GM12872 (cell line): ENCODE measurements at regions not wholly inside any gene's neighbourhood (a gene's known extent, or its start where the extent isn't known, plus 50 kb on each side); places are given as distances from the start of the nearest gene placed in this dataset.

ENCODE experiments used
- CTCF ChIP-seq: IDR thresholded peaks from 3 replicates; pipeline ENCODE4 v1.5.1; 2011; ENCODE audit warnings: low read depth, mild to moderate bottlenecking, low read length, moderate library complexity; ENCODE audit not compliant: insufficient read depth

- no peak for TF ChIP-seq CTCF
Measured at GRCh38 chr6:165119231-165120020, 190.0 kb downstream of the C6orf118 start.

GRCh38 chr6:165118736-165119135, 190.7 kb downstream of the C6orf118 start:
- no peak for TF ChIP-seq CTCF

- TF ChIP-seq CTCF, result no peak
Measured at GRCh38 chr6:165117806-165118205, 191.6 kb downstream of the C6orf118 start.

- TF ChIP-seq CTCF, result no peak
Measured at GRCh38 chr6:165117121-165117520, 192.3 kb downstream of the C6orf118 start.

- no peak for TF ChIP-seq CTCF
Measured at GRCh38 chr6:165110860-165111259, 198.5 kb downstream of the C6orf118 start.

- no peak for TF ChIP-seq CTCF
Measured at GRCh38 chr6:165109011-165109410, 200.4 kb downstream of the C6orf118 start.

GRCh38 chr6:165106261-165106660, 203.1 kb downstream of the C6orf118 start:
- TF ChIP-seq CTCF, result no peak
